GM18870 (cell line): ENCODE measurements at regions not wholly inside any gene's neighbourhood (a gene's known extent, or its start where the extent isn't known, plus 50 kb on each side); places are given as distances from the start of the nearest gene placed in this dataset.

Experiments
- ATAC-seq: cut with Tn5 transposase; IDR thresholded peaks from one replicate; pipeline ENCODE4 v1.9.1; 2021; ENCODE audit warnings: moderate library complexity; ENCODE audit not compliant: unreplicated experiment

- no peak for ATAC-seq
These were observed 1399.4 kb downstream of the EFNB2 start for GRCh38 chr13:105135852-105136615.

GRCh38 chr13:105127732-105128131 is 1407.7 kb downstream of the EFNB2 start:
- ATAC-seq: no peak

- no peak for ATAC-seq
These were observed 1414.2 kb downstream of the EFNB2 start for GRCh38 chr13:105121221-105121620.

GRCh38 chr13:105118426-105118985 is 1417.0 kb downstream of the EFNB2 start:
- ATAC-seq: no peak

GRCh38 chr13:105116966-105117365 is 1418.5 kb downstream of the EFNB2 start:
- no peak for ATAC-seq

GRCh38 chr13:105112561-105112960 is 1422.9 kb downstream of the EFNB2 start:
- ATAC-seq: no peak

- ATAC-seq: no peak
These were observed 1427.7 kb downstream of the EFNB2 start for GRCh38 chr13:105107781-105108180.

GRCh38 chr13:105105471-105105870 is 1430.0 kb downstream of the EFNB2 start:
- no peak for ATAC-seq

GRCh38 chr13:105097521-105097920 is 1437.9 kb downstream of the EFNB2 start:
- ATAC-seq: no peak

- ATAC-seq: no peak
These were observed 1445.4 kb downstream of the EFNB2 start for GRCh38 chr13:105089858-105090643.

- no peak for ATAC-seq
These were observed 1447.5 kb downstream of the EFNB2 start for GRCh38 chr13:105087945-105088344.

- ATAC-seq: no peak
These were observed 1450.5 kb downstream of the EFNB2 start for GRCh38 chr13:105084931-105085330.

- ATAC-seq: no peak
These were observed 1451.5 kb downstream of the EFNB2 start for GRCh38 chr13:105083992-105084391.

GRCh38 chr13:105074755-105075154 is 1460.7 kb downstream of the EFNB2 start:
- no peak for ATAC-seq

GRCh38 chr13:105073041-105073440 is 1462.4 kb downstream of the EFNB2 start:
- ATAC-seq: no peak

- no peak for ATAC-seq
These were observed 1465.0 kb downstream of the EFNB2 start for GRCh38 chr13:105070452-105070851.

GRCh38 chr13:105069106-105069505 is 1466.4 kb downstream of the EFNB2 start:
- no peak for ATAC-seq

GRCh38 chr13:105063676-105064075 is 1471.8 kb downstream of the EFNB2 start:
- ATAC-seq: no peak

GRCh38 chr13:105059786-105060185 is 1475.7 kb downstream of the EFNB2 start:
- no peak for ATAC-seq

GRCh38 chr13:105058517-105058916 is 1476.9 kb downstream of the EFNB2 start:
- ATAC-seq: no peak

- no peak for ATAC-seq
These were observed 1482.8 kb downstream of the EFNB2 start for GRCh38 chr13:105052711-105053110.

- ATAC-seq: no peak
These were observed 1484.8 kb downstream of the EFNB2 start for GRCh38 chr13:105050686-105051085.
